HuH-7 (cell line): ENCODE measurements at regions not wholly inside any gene's neighbourhood (a gene's known extent, or its start where the extent isn't known, plus 50 kb on each side); places are given as distances from the start of the nearest gene placed in this dataset.
"Not testable (repeated sequence)": the region's sequence is repeated elsewhere in the genome, so short reads cannot be mapped to it uniquely, and the experiment has no call there.

Experiments used
- DNase-seq: peaks from one replicate; pipeline ENCODE4 v3.0.0; 2011; ENCODE audit warnings: low spot score

GRCh38 chr15:57881361-57881760 is 174.8 kb downstream of the POLR2M start:
- DNase-seq = no peak

GRCh38 chr15:57881972-57882371 is 175.5 kb downstream of the POLR2M start:
- DNase-seq = no peak

- no peak for DNase-seq
Observed at GRCh38 chr15:57883701-57884100, 177.2 kb downstream of the POLR2M start.

GRCh38 chr15:57884936-57885335 is 178.4 kb downstream of the POLR2M start:
- DNase-seq = no peak

- DNase-seq = no peak
Observed at GRCh38 chr15:57885435-57885834, 178.9 kb downstream of the POLR2M start.

GRCh38 chr15:57887825-57888224 is 177.7 kb downstream of the ALDH1A2 start:
- DNase-seq = no peak

- no peak for DNase-seq
Observed at GRCh38 chr15:57890351-57890750, 175.2 kb downstream of the ALDH1A2 start.

- no peak for DNase-seq
Observed at GRCh38 chr15:57890878-57891277, 174.6 kb downstream of the ALDH1A2 start.

GRCh38 chr15:57892181-57892580 is 173.3 kb downstream of the ALDH1A2 start:
- DNase-seq = no peak

- no peak for DNase-seq
Observed at GRCh38 chr15:57893040-57893439, 172.5 kb downstream of the ALDH1A2 start.

GRCh38 chr15:57895291-57895690 is 170.2 kb downstream of the ALDH1A2 start:
- DNase-seq = no peak

GRCh38 chr15:57896114-57896513 is 169.4 kb downstream of the ALDH1A2 start:
- no peak for DNase-seq

GRCh38 chr15:57896899-57897298 is 168.6 kb downstream of the ALDH1A2 start:
- DNase-seq = not testable (repeated sequence)

- DNase-seq = no peak
Observed at GRCh38 chr15:57897870-57898269, 167.6 kb downstream of the ALDH1A2 start.

GRCh38 chr15:57902155-57902554 is 163.4 kb downstream of the ALDH1A2 start:
- no peak for DNase-seq
